GM12878 (cell line): ENCODE measurements at regions not wholly inside any gene's neighbourhood (a gene's known extent, or its start where the extent isn't known, plus 50 kb on each side); places are given as distances from the start of the nearest gene placed in this dataset.

Experiments
- ATAC-seq: fragments of 200-7000 bp; cut with Tn5 transposase; 3 replicates; pipeline ENCODE4 v1.9.1; 2020; ENCODE audit warnings: mild to moderate bottlenecking, moderate library complexity
- BruUV-seq: library from RNA; stranded (reverse); fragments of 400-500 nt; replicated peaks from 2 replicates; lab custom pipeline; 2021; lab: Mats Ljungman, UMichigan
- CTCF ChIA-PET: fragments of 300-600 bp; sonication (Branson Sonifier 250); formaldehyde crosslinking; extraction: SDS; loops from one replicate; lab custom pipeline; 2021; ENCODE audit warnings: inconsistent platforms; lab: Yijun Ruan, JAX
- POLR2A ChIA-PET: fragments of 350-600 bp; formaldehyde crosslinking; extraction: SDS; loops from one replicate; lab custom pipeline; 2021; ENCODE audit warnings: inconsistent platforms; lab: Charles Lee
- RAD21 ChIA-PET: fragments of 300-600 bp; sonication (Branson Sonifier 250); formaldehyde crosslinking; loops from one replicate; lab custom pipeline; 2023; ENCODE audit warnings: antibody characterized with exemption; ENCODE audit not compliant: unreplicated experiment; lab: Charles Lee
- SMC1A ChIA-PET: fragments of 300-600 bp; sonication (Branson Sonifier 250); formaldehyde crosslinking; loops from one replicate; lab custom pipeline; 2023; ENCODE audit not compliant: unreplicated experiment, uncharacterized antibody; lab: Charles Lee
- DNase-seq: peaks from one replicate; pipeline ENCODE4 v3.0.0-alpha.2; 2011; ENCODE audit warnings: low read depth, low spot score
- FAIRE-seq: peaks from 3 replicates; lab custom pipeline; 2011; peaks lifted over from hg19 to GRCh38; lab: Jason Lieb, UNC
- H2AFZ ChIP-seq: 2 replicates; pipeline ENCODE4 v1.6.0; 2011; ENCODE audit warnings: low read depth, low read length, control low read depth; ENCODE audit not compliant: control insufficient read depth
- H3K27ac ChIP-seq: 2 replicates; pipeline ENCODE4 v1.5.1; 2011; ENCODE audit warnings: control low read depth; ENCODE audit not compliant: control insufficient read depth, insufficient read depth
- H3K27me3 ChIP-seq, 2 experiments: replicated peaks in 1 of 2; 2 replicates each; pipeline versions ENCODE4 v1.6.0 to v1.6.1; 2011; ENCODE audit warnings: low read length in 1 of 2; ENCODE audit not compliant: control insufficient read depth in 2 of 2, insufficient read depth in 2 of 2
- H3K36me3 ChIP-seq, 2 experiments: 2 replicates each; pipeline ENCODE4 v1.5.1; 2011; ENCODE audit warnings: low read length in 1 of 2; ENCODE audit not compliant: control insufficient read depth in 2 of 2, insufficient read depth in 2 of 2
- H3K4me1 ChIP-seq: 2 replicates; pipeline ENCODE4 v1.6.1; 2011; ENCODE audit warnings: mild to moderate bottlenecking, low read length, moderate library complexity, mixed read lengths; ENCODE audit not compliant: control insufficient read depth, insufficient read depth
- H3K4me2 ChIP-seq: 2 replicates; pipeline ENCODE4 v1.6.0; 2011; ENCODE audit warnings: control low read depth; ENCODE audit not compliant: control insufficient read depth, insufficient read depth
- H3K4me3 ChIP-seq: fragments of 200-600 bp; sonication (generic); 2 replicates; pipeline ENCODE4 v1.5.1; 2016
- H3K79me2 ChIP-seq: 2 replicates; pipeline ENCODE4 v1.6.0; 2011; ENCODE audit warnings: low read length; ENCODE audit not compliant: control insufficient read depth, insufficient read depth
- H3K9ac ChIP-seq: 2 replicates; pipeline ENCODE4 v1.8.0; 2011; ENCODE audit warnings: low read length, control low read depth, mixed read lengths; ENCODE audit not compliant: control insufficient read depth, insufficient read depth
- H3K9me3 ChIP-seq: replicated peaks from 3 replicates; pipeline ENCODE4 v1.5.1; 2011; ENCODE audit warnings: mild to moderate bottlenecking, low read length; ENCODE audit not compliant: control insufficient read depth, insufficient read depth
- H4K20me1 ChIP-seq: 2 replicates; pipeline ENCODE4 v1.6.0; 2011; ENCODE audit not compliant: control insufficient read depth, insufficient read depth
- BRCA1 ChIP-seq: IDR thresholded peaks from 2 replicates; pipeline ENCODE4 v1.6.1; 2011; ENCODE audit warnings: low read depth, low read length, improper control_type of control experiment
- ETV6 ChIP-seq, 2 experiments: fragments of 450-650 bp in 1 of 2; IDR thresholded peaks in 1 of 2; conservative IDR thresholded peaks in 1 of 2; 2 replicates each; pipeline ENCODE4 v1.6.1; 2014; ENCODE audit warnings: antibody characterized with exemption in 1 of 2, borderline replicate concordance in 1 of 2, low read depth in 1 of 2, mild to moderate bottlenecking in 1 of 2, moderate library complexity in 1 of 2
- RAD51 ChIP-seq: fragments of 450-650 bp; IDR thresholded peaks from 2 replicates; pipeline ENCODE4 v1.6.1; 2016; ENCODE audit warnings: moderate library complexity, mild to moderate bottlenecking, inconsistent platforms
- WRNIP1 ChIP-seq: IDR thresholded peaks from 2 replicates; pipeline ENCODE4 v1.6.1; 2011; ENCODE audit warnings: low read depth, low read length, improper control_type of control experiment, borderline replicate concordance
- ZNF24 ChIP-seq: fragments of 450-650 bp; IDR thresholded peaks from 2 replicates; pipeline ENCODE4 v1.6.1; 2017; ENCODE audit warnings: antibody characterized with exemption, mild to moderate bottlenecking
- WGBS: methylation state at CpG from one replicate; pipeline ENCODE4 v1.1.6; 2016; ENCODE audit warnings: low lambda C conversion rate; ENCODE audit not compliant: insufficient replicate concordance, insufficient coverage; ENCODE audit errors: missing lambda C conversion rate; 5-methylcytosine and 5-hydroxymethylcytosine counted together
- in situ Hi-C: fragments of 300-500 bp; cut with MboI; formaldehyde crosslinking; loops from 9 replicates; pipeline ENCODE4 v1.14.3; 2018; ENCODE audit warnings: mixed read lengths
- intact Hi-C: fragments of 100-400 bp; cut with micrococcal nuclease; formaldehyde crosslinking; loops from one replicate; pipeline ENCODE4 v1.14.2; 2022; ENCODE audit not compliant: unreplicated experiment
- TF ChIP-seq, protein P1 (sequence below): fragments of 150-350 bp; IDR thresholded peaks from 2 replicates; pipeline ENCODE4 v1.6.1; 2014; ENCODE audit warnings: mild to moderate bottlenecking, low read depth, low read length
- TF ChIP-seq, protein P2 (sequence below): fragments of 450-650 bp; IDR thresholded peaks from 2 replicates; pipeline ENCODE4 v1.6.1; 2016; ENCODE audit warnings: mild to moderate bottlenecking
- TF ChIP-seq, protein P3 (sequence below): IDR thresholded peaks from 2 replicates; pipeline ENCODE4 v1.6.1; 2011; ENCODE audit warnings: borderline replicate concordance, low read depth, mild to moderate bottlenecking, moderate library complexity, low read length; ENCODE audit not compliant: insufficient read depth, poor library complexity, severe bottlenecking
- TF ChIP-seq, protein P4 (sequence below): fragments of 150-350 bp; IDR thresholded peaks from 2 replicates; pipeline ENCODE4 v1.6.1; 2016; ENCODE audit warnings: low read depth, low read length
- TF ChIP-seq, protein P5 (sequence below): IDR thresholded peaks from 2 replicates; pipeline ENCODE4 v1.6.1; 2011; ENCODE audit warnings: low read depth, mild to moderate bottlenecking, low read length, moderate library complexity, borderline replicate concordance; ENCODE audit errors: extremely low read depth
- TF ChIP-seq, protein P6 (sequence below): IDR thresholded peaks from 2 replicates; pipeline ENCODE4 v1.6.1; 2012; ENCODE audit warnings: low read depth, low read length, improper control_type of control experiment
- TF ChIP-seq, protein P7 (sequence below): fragments of 450-650 bp; conservative IDR thresholded peaks from 2 replicates; pipeline ENCODE4 v1.6.1; 2017; ENCODE audit warnings: mild to moderate bottlenecking, moderate library complexity

DNA sequence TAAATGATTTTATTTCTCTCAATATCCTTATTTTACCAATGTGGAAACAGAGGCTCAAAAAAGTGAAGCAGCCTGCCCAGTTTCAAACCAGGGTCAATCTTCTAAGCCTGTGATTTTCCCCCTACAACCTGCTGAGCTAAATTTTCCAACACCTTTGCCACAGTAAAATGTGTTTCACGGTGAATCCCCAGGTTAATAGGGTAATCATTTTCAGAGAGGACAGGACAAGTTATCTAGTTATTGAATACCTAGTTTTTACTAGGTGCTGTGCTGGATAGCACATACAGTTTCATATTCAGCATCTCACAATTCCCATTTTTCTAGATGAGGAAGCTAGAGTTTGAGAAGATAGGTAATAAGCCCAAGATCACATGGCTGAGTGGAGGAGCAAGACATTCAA, 236.6 kb downstream of the PTH2R start:
- no peak overlapping the region for H3K9ac ChIP-seq
- ChIA-PET SMC1A (no interaction called here), CTCF (no interaction called here), POLR2A (no interaction called here), RAD21 (no interaction called here)
- no peak overlapping the region for H2AFZ ChIP-seq
- DNase-seq (no peak), ATAC-seq (no peak), FAIRE-seq (no peak)
- no peaks in the 10 kb centered on the region for H3K36me3 ChIP-seq
- no peaks in the 10 kb centered on the region for H3K9me3 ChIP-seq
- no peaks in the 10 kb centered on the region for H3K4me1 ChIP-seq
- WGBS, result 4% methylated on average over 1 of the region's 1 CpG
- intact Hi-C loops (no loop called here), in situ Hi-C loops (no loop called here)
- H3K4me2 ChIP-seq, result no peak overlapping the region
- H3K79me2 ChIP-seq, result no peaks in the 10 kb centered on the region
- BruUV-seq, result no TSS peak
- H3K4me3 ChIP-seq, result no peak overlapping the region
- no peaks in the 10 kb centered on the region for H3K27me3 ChIP-seq
- H4K20me1 ChIP-seq, result no peaks in the 10 kb centered on the region
- no peak overlapping the region for H3K27ac ChIP-seq
- TF ChIP-seq ZNF24 (no peak), WRNIP1 (no peak), BRCA1 (no peak), RAD51 (no peak), ETV6 (conservative IDR thresholded peaks at IDR 0.05 in 1 of 2, IDR thresholded peaks at IDR 0.05 in 1 of 2; ENCODE audit: borderline replicate concordance in 1 of 2, low read depth in 1 of 2) (no peak)
- TF ChIP-seq, protein P1, sequence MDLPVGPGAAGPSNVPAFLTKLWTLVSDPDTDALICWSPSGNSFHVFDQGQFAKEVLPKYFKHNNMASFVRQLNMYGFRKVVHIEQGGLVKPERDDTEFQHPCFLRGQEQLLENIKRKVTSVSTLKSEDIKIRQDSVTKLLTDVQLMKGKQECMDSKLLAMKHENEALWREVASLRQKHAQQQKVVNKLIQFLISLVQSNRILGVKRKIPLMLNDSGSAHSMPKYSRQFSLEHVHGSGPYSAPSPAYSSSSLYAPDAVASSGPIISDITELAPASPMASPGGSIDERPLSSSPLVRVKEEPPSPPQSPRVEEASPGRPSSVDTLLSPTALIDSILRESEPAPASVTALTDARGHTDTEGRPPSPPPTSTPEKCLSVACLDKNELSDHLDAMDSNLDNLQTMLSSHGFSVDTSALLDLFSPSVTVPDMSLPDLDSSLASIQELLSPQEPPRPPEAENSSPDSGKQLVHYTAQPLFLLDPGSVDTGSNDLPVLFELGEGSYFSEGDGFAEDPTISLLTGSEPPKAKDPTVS, result no peak
- TF ChIP-seq, protein P2, sequence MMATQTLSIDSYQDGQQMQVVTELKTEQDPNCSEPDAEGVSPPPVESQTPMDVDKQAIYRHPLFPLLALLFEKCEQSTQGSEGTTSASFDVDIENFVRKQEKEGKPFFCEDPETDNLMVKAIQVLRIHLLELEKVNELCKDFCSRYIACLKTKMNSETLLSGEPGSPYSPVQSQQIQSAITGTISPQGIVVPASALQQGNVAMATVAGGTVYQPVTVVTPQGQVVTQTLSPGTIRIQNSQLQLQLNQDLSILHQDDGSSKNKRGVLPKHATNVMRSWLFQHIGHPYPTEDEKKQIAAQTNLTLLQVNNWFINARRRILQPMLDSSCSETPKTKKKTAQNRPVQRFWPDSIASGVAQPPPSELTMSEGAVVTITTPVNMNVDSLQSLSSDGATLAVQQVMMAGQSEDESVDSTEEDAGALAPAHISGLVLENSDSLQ, result no peak
- TF ChIP-seq, protein P3, sequence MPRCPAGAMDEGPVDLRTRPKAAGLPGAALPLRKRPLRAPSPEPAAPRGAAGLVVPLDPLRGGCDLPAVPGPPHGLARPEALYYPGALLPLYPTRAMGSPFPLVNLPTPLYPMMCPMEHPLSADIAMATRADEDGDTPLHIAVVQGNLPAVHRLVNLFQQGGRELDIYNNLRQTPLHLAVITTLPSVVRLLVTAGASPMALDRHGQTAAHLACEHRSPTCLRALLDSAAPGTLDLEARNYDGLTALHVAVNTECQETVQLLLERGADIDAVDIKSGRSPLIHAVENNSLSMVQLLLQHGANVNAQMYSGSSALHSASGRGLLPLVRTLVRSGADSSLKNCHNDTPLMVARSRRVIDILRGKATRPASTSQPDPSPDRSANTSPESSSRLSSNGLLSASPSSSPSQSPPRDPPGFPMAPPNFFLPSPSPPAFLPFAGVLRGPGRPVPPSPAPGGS, result no peak
- TF ChIP-seq, protein P4, sequence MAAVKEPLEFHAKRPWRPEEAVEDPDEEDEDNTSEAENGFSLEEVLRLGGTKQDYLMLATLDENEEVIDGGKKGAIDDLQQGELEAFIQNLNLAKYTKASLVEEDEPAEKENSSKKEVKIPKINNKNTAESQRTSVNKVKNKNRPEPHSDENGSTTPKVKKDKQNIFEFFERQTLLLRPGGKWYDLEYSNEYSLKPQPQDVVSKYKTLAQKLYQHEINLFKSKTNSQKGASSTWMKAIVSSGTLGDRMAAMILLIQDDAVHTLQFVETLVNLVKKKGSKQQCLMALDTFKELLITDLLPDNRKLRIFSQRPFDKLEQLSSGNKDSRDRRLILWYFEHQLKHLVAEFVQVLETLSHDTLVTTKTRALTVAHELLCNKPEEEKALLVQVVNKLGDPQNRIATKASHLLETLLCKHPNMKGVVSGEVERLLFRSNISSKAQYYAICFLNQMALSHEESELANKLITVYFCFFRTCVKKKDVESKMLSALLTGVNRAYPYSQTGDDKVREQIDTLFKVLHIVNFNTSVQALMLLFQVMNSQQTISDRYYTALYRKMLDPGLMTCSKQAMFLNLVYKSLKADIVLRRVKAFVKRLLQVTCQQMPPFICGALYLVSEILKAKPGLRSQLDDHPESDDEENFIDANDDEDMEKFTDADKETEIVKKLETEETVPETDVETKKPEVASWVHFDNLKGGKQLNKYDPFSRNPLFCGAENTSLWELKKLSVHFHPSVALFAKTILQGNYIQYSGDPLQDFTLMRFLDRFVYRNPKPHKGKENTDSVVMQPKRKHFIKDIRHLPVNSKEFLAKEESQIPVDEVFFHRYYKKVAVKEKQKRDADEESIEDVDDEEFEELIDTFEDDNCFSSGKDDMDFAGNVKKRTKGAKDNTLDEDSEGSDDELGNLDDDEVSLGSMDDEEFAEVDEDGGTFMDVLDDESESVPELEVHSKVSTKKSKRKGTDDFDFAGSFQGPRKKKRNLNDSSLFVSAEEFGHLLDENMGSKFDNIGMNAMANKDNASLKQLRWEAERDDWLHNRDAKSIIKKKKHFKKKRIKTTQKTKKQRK, result no peak
- TF ChIP-seq, protein P5, sequence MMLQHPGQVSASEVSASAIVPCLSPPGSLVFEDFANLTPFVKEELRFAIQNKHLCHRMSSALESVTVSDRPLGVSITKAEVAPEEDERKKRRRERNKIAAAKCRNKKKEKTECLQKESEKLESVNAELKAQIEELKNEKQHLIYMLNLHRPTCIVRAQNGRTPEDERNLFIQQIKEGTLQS, result no peak
- TF ChIP-seq, protein P6, sequence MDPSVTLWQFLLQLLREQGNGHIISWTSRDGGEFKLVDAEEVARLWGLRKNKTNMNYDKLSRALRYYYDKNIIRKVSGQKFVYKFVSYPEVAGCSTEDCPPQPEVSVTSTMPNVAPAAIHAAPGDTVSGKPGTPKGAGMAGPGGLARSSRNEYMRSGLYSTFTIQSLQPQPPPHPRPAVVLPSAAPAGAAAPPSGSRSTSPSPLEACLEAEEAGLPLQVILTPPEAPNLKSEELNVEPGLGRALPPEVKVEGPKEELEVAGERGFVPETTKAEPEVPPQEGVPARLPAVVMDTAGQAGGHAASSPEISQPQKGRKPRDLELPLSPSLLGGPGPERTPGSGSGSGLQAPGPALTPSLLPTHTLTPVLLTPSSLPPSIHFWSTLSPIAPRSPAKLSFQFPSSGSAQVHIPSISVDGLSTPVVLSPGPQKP, result no peak
- TF ChIP-seq, protein P7, sequence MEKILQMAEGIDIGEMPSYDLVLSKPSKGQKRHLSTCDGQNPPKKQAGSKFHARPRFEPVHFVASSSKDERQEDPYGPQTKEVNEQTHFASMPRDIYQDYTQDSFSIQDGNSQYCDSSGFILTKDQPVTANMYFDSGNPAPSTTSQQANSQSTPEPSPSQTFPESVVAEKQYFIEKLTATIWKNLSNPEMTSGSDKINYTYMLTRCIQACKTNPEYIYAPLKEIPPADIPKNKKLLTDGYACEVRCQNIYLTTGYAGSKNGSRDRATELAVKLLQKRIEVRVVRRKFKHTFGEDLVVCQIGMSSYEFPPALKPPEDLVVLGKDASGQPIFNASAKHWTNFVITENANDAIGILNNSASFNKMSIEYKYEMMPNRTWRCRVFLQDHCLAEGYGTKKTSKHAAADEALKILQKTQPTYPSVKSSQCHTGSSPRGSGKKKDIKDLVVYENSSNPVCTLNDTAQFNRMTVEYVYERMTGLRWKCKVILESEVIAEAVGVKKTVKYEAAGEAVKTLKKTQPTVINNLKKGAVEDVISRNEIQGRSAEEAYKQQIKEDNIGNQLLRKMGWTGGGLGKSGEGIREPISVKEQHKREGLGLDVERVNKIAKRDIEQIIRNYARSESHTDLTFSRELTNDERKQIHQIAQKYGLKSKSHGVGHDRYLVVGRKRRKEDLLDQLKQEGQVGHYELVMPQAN, result no peak
